SU-DHL-6 (cell line): ENCODE measurements at regions not wholly inside any gene's neighbourhood (a gene's known extent, or its start where the extent isn't known, plus 50 kb on each side); places are given as distances from the start of the nearest gene placed in this dataset.

Source experiments
- CTCF ChIP-seq: fragments of 200-600 bp; sonication (generic); IDR thresholded peaks from one replicate; pipeline ENCODE4 v1.5.1; 2017; ENCODE audit warnings: antibody characterized with exemption, mild to moderate bottlenecking, low read length, moderate library complexity; ENCODE audit not compliant: insufficient read depth, poor library complexity, severe bottlenecking
- EZH2phosphoT487 ChIP-seq: fragments of 200-600 bp; sonication (generic), shearing (Covaris generic); conservative IDR thresholded peaks from 2 replicates; pipeline ENCODE4 v1.6.1; 2018; ENCODE audit warnings: mild to moderate bottlenecking, antibody characterized with exemption, low read length, moderate library complexity, mixed read lengths

GRCh38 chr3:187828579-187829452, 83.5 kb upstream of the BCL6 start:
- TF ChIP-seq CTCF (no peak), EZH2phosphoT487 (no peak)
